Loucy (cell line): ENCODE measurements at regions not wholly inside any gene's neighbourhood (a gene's known extent, or its start where the extent isn't known, plus 50 kb on each side); places are given as distances from the start of the nearest gene placed in this dataset.

Source experiments
- H2AFZ ChIP-seq: fragments of 200-600 bp; sonication (generic); 2 replicates; pipeline ENCODE4 v1.6.0; 2016; ENCODE audit warnings: antibody characterized with exemption, mild to moderate bottlenecking, low read length, moderate library complexity
- H3F3A ChIP-seq: fragments of 200-600 bp; 2 replicates; pipeline ENCODE4 v1.6.0; 2016; ENCODE audit warnings: antibody characterized with exemption, low read depth, mild to moderate bottlenecking
- H3K27me3 ChIP-seq: fragments of 200-600 bp; sonication (generic); 2 replicates; pipeline ENCODE4 v1.6.1; 2014; ENCODE audit warnings: low read length, mild to moderate bottlenecking; ENCODE audit not compliant: insufficient read depth, poor library complexity, severe bottlenecking
- H3K36me3 ChIP-seq: fragments of 200-600 bp; sonication (generic); 2 replicates; pipeline ENCODE4 v1.6.1; 2016; ENCODE audit warnings: low read length; ENCODE audit not compliant: insufficient read depth
- H3K4me1 ChIP-seq: fragments of 200-600 bp; sonication (generic); 2 replicates; pipeline ENCODE4 v1.5.1; 2014; ENCODE audit warnings: low read length, mild to moderate bottlenecking; ENCODE audit not compliant: insufficient read depth, poor library complexity, severe bottlenecking
- H3K4me2 ChIP-seq: fragments of 200-600 bp; sonication (generic); 2 replicates; pipeline ENCODE4 v1.6.0; 2014; ENCODE audit warnings: antibody characterized with exemption, low read length, low read depth, mild to moderate bottlenecking; ENCODE audit not compliant: poor library complexity, severe bottlenecking
- H3K4me3 ChIP-seq: fragments of 200-600 bp; sonication (generic); 2 replicates; pipeline ENCODE4 v1.5.1; 2014; ENCODE audit warnings: low read length, mild to moderate bottlenecking, mixed read lengths; ENCODE audit not compliant: poor library complexity, severe bottlenecking
- H3K79me2 ChIP-seq: fragments of 200-600 bp; sonication (generic); 2 replicates; pipeline ENCODE4 v1.6.1; 2014; ENCODE audit warnings: low read length; ENCODE audit not compliant: insufficient read depth
- H3K9ac ChIP-seq: fragments of 200-600 bp; sonication (generic); 2 replicates; pipeline ENCODE4 v1.6.0; 2014; ENCODE audit warnings: mild to moderate bottlenecking, low read depth, low read length, moderate library complexity; ENCODE audit not compliant: poor library complexity, severe bottlenecking
- H3K9me2 ChIP-seq: fragments of 200-600 bp; sonication (generic); replicated peaks from 2 replicates; pipeline ENCODE4 v1.6.1; 2016; ENCODE audit warnings: low read depth, low read length, mixed read lengths
- H3K9me3 ChIP-seq: fragments of 200-600 bp; sonication (generic); 2 replicates; pipeline ENCODE4 v1.6.1; 2014; ENCODE audit warnings: mild to moderate bottlenecking, antibody characterized with exemption, low read length, low read depth; ENCODE audit not compliant: insufficient read depth
- H4K20me1 ChIP-seq: fragments of 200-600 bp; sonication (generic); 2 replicates; pipeline ENCODE4 v1.6.0; 2014; ENCODE audit warnings: antibody characterized with exemption, low read length, mild to moderate bottlenecking; ENCODE audit not compliant: insufficient read depth, poor library complexity, severe bottlenecking
- EZH2phosphoT487 ChIP-seq: fragments of 200-600 bp; IDR thresholded peaks from 2 replicates; pipeline ENCODE4 v1.6.1; 2018; ENCODE audit warnings: antibody characterized with exemption, mild to moderate bottlenecking, moderate library complexity, borderline replicate concordance
- TF ChIP-seq, protein P1 (sequence below): fragments of 200-600 bp; sonication (generic); conservative IDR thresholded peaks from 2 replicates; pipeline ENCODE4 v1.5.1; 2014; ENCODE audit warnings: mild to moderate bottlenecking, antibody characterized with exemption, low read length

GRCh38 chr6:153862139-153862538 is 176.9 kb upstream of the OPRM1 start:
- Histone ChIP-seq H4K20me1 (no peaks in the 10 kb centered on the region), H3K4me1 (no peaks in the 10 kb centered on the region), H3K27me3 (no peaks in the 10 kb centered on the region), H3K36me3 (no peaks in the 10 kb centered on the region), H2AFZ (no peak overlapping the region), H3K4me3 (no peak overlapping the region), H3F3A (no peaks in the 10 kb centered on the region), H3K9me2 (no peaks in the 10 kb centered on the region), H3K9ac (no peak overlapping the region), H3K4me2 (no peak overlapping the region), H3K9me3 (no peaks in the 10 kb centered on the region), H3K79me2 (no peaks in the 10 kb centered on the region)
- TF ChIP-seq, protein P1, sequence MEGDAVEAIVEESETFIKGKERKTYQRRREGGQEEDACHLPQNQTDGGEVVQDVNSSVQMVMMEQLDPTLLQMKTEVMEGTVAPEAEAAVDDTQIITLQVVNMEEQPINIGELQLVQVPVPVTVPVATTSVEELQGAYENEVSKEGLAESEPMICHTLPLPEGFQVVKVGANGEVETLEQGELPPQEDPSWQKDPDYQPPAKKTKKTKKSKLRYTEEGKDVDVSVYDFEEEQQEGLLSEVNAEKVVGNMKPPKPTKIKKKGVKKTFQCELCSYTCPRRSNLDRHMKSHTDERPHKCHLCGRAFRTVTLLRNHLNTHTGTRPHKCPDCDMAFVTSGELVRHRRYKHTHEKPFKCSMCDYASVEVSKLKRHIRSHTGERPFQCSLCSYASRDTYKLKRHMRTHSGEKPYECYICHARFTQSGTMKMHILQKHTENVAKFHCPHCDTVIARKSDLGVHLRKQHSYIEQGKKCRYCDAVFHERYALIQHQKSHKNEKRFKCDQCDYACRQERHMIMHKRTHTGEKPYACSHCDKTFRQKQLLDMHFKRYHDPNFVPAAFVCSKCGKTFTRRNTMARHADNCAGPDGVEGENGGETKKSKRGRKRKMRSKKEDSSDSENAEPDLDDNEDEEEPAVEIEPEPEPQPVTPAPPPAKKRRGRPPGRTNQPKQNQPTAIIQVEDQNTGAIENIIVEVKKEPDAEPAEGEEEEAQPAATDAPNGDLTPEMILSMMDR, result no peak
- TF ChIP-seq EZH2phosphoT487, result no peak

DNA sequence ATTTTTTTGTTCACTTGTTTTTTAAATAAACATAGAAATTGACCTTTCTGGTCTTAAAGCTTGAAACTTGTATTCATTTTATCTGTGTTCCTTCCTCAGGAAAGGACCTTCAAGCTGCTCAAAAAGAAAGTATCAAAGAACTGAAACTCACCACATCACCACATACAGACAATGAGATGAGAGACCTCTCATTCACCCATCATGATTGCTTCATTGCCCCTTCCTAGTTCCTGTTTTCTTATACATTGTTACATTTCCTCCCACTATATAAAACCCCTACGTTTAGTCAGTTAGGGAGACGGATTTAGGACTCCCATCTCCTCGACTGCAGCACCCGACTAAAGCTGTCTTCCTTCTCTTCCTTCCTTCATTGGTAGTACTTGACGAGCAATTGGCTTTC is 180.5 kb upstream of the OPRM1 start:
- H3F3A ChIP-seq, result no peaks in the 10 kb centered on the region
- no peaks in the 10 kb centered on the region for H3K36me3 ChIP-seq
- H3K4me1 ChIP-seq, result no peaks in the 10 kb centered on the region
- no peak for TF ChIP-seq EZH2phosphoT487
- TF ChIP-seq, protein P1, result no peak
- H3K9me3 ChIP-seq, result no peaks in the 10 kb centered on the region; the same call in 1 of the 2 replicates
- no peaks in the 10 kb centered on the region for H3K27me3 ChIP-seq
- H2AFZ ChIP-seq, result no peak overlapping the region
- H3K9me2 ChIP-seq, result no peaks in the 10 kb centered on the region
- H4K20me1 ChIP-seq, result no peaks in the 10 kb centered on the region
- no peak overlapping the region for H3K4me3 ChIP-seq
- no peak overlapping the region for H3K4me2 ChIP-seq
- H3K79me2 ChIP-seq, result no peaks in the 10 kb centered on the region
- no peak overlapping the region for H3K9ac ChIP-seq

- no peaks in the 10 kb centered on the region; the same call in 1 of the 2 replicates for H3K9me3 ChIP-seq
- no peak overlapping the region for H3K4me3 ChIP-seq
- TF ChIP-seq, protein P1, result no peak
- no peak for TF ChIP-seq EZH2phosphoT487
- H2AFZ ChIP-seq, result no peak overlapping the region
- H3K79me2 ChIP-seq, result no peaks in the 10 kb centered on the region
- no peaks in the 10 kb centered on the region for H3K27me3 ChIP-seq
- H3K9ac ChIP-seq, result no peak overlapping the region
- no peaks in the 10 kb centered on the region for H3K9me2 ChIP-seq
- no peaks in the 10 kb centered on the region for H4K20me1 ChIP-seq
- H3F3A ChIP-seq, result no peaks in the 10 kb centered on the region
- no peak overlapping the region for H3K4me2 ChIP-seq
- no peaks in the 10 kb centered on the region for H3K4me1 ChIP-seq
- H3K36me3 ChIP-seq, result no peaks in the 10 kb centered on the region
These were observed 182.1 kb upstream of the OPRM1 start for GRCh38 chr6:153856929-153857376.
